ENCODE measurements at regions not wholly inside any gene's neighbourhood (a gene's known extent, or its start where the extent isn't known, plus 50 kb on each side); places are given as distances from the start of the nearest gene placed in this dataset.

DNA sequence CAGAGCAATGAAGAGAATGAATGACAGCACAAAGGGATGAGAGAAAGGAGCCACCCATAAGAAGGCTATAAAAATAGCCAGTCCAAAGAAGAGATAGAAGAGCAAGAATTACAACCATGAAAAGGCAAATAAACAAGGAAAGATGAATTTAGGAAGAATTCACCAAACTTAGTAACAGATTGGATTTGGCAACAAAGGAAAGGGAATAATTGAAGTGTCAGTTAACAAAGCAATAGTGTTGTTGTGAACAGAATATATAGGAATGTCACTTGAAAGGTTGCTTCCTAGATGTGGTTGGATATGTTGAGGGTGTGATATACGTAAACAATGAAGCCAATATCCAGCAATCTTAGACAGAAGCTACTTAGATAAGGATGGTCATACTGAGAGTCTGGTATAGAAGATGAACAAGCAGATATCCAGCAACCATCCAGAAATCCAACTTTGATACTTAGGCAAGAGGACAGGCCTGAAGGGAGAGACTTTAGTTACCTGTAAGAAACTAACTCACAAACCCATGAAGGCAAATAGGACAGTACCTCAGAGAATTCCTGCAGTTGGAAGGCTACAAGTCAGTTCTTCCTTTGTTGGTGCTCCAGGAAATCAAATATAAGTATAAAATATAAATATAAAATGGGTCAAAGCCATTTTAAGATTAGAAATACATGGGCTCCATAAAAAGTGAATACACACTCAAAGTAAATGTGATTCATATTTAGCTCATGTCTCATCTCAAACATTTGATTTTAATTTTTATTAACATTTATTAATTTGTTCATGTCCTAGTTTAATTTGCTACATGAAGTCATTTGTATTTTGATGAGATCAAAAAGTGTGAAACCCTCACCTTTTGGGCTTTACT, 106.5 kb downstream of the HFE start:
- TF ChIP-seq, protein P1, sequence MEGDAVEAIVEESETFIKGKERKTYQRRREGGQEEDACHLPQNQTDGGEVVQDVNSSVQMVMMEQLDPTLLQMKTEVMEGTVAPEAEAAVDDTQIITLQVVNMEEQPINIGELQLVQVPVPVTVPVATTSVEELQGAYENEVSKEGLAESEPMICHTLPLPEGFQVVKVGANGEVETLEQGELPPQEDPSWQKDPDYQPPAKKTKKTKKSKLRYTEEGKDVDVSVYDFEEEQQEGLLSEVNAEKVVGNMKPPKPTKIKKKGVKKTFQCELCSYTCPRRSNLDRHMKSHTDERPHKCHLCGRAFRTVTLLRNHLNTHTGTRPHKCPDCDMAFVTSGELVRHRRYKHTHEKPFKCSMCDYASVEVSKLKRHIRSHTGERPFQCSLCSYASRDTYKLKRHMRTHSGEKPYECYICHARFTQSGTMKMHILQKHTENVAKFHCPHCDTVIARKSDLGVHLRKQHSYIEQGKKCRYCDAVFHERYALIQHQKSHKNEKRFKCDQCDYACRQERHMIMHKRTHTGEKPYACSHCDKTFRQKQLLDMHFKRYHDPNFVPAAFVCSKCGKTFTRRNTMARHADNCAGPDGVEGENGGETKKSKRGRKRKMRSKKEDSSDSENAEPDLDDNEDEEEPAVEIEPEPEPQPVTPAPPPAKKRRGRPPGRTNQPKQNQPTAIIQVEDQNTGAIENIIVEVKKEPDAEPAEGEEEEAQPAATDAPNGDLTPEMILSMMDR (IDR thresholded peaks at IDR 0.05; ENCODE audit: insufficient read depth, low read depth, low read length) = no peak
- H3K4me3 ChIP-seq (ENCODE audit: low read depth, low read length) = no peak overlapping the region
- DNase-seq (ENCODE audit: low read depth) = no peak

GRCh38 chr6:26194329-26194701, 107.1 kb downstream of the HFE start:
- no peak for DNase-seq (ENCODE audit: low read depth)
- no peak overlapping the region for H3K4me3 ChIP-seq (ENCODE audit: low read depth, low read length)
- TF ChIP-seq, protein P1 (IDR thresholded peaks at IDR 0.05; ENCODE audit: insufficient read depth, low read depth, low read length) = no peak

DNA sequence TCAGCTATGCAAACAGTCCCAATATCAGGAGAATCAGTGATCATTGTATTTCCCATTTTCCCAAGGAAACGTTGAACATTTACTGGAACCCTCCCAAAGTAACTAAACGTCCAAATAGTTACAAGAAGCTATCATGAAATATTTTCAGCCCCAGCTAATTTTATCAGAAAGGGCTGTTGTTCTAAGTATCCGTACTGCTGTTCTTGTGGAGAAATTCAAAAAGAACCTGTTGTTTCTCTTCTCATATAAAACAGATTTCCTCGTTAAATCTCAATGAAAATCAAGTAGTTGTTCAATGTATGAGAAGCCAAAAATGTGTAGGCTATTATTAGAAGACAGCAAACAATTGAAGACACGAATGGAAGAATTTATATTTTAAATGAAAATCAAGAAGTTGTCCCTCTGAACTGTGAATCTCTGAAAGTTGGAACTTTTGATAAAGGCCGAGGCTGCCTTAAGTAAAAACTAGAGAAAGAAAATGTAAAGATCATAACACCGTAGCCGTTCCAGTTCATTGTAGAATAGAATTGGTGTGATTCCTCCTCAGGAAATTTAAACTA, 107.7 kb downstream of the HFE start:
- TF ChIP-seq, protein P1 (IDR thresholded peaks at IDR 0.05; ENCODE audit: insufficient read depth, low read depth, low read length) = no peak
- H3K4me3 ChIP-seq (ENCODE audit: low read depth, low read length) = peak overlapping the region; percentile 78
- no peak for DNase-seq (ENCODE audit: low read depth)

DNA sequence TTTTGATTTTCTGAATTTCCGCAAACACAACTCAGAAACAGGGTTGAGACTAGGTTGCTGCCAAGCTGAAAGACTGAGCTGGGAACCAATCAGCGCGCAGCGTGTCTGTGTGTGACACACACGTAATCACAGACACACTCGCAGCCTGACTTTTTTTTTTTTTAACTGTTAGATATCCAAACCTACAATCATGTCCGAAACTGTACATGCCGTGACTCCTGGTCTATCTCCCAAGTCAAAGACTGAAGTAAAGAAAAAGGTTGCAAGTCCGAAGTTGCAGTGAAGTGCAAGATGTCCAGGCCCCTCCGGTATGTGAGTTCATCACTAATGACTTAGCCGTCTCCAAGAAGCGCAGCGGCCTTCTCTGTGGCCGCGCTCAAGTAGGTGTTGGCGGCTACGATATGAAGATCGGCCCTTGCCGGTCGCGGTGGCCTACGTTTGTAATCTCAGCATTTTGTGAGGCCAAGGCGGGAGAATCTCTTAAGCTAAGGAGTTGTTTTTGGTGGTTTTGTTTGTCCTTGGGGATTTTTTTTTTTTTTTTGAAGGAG, 108.2 kb downstream of the HFE start:
- H3K4me3 ChIP-seq (ENCODE audit: low read depth, low read length) = peak overlapping the region; percentile 78
- TF ChIP-seq, protein P1 (IDR thresholded peaks at IDR 0.05; ENCODE audit: insufficient read depth, low read depth, low read length) = no peak
- peak; percentile 96 for DNase-seq (ENCODE audit: low read depth)

- DNase-seq (ENCODE audit: low read depth) = peak; percentile 33
- TF ChIP-seq, protein P1 (IDR thresholded peaks at IDR 0.05; ENCODE audit: insufficient read depth, low read depth, low read length) = no peak
- peak overlapping the region; percentile 78 for H3K4me3 ChIP-seq (ENCODE audit: low read depth, low read length)
Measured at GRCh38 chr6:26195924-26196845, 109.0 kb downstream of the HFE start.

DNA sequence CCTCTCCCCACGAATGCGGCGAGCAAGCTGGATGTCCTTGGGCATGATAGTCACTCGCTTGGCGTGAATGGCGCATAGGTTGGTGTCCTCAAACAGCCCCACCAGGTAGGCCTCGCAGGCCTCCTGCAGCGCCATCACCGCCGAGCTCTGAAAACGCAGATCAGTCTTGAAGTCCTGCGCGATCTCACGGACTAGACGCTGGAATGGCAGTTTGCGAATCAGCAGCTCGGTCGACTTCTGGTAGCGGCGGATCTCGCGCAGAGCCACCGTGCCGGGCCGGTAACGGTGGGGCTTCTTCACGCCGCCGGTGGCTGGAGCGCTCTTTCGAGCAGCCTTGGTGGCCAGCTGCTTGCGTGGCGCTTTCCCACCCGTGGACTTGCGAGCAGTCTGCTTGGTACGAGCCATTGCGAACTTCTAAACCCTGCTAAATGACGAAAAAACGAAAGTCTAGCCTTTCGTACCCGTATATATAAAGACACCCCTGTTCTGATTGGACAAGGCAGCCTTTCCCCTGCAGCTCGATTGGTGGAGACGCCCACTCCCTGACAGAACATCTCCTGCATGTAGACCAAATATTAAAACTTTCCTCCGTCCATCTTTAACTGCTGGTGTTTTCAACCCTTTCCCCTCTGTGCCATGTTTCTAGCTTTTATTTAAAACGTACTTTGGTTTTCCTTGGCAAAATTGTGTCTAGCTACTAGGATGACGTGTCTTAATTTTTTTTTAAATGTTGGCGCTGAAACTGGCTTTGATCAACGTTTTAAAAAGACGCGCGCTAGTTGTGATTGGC, 109.8 kb downstream of the HFE start:
- TF ChIP-seq, protein P1 (IDR thresholded peaks at IDR 0.05; ENCODE audit: insufficient read depth, low read depth, low read length) = no peak
- peak; percentile 97 for DNase-seq (ENCODE audit: low read depth)
- peak overlapping the region; percentile 78 for H3K4me3 ChIP-seq (ENCODE audit: low read depth, low read length)
